Thyroid gland (tissue), 4 donors: ENCODE measurements at regions not wholly inside any gene's neighbourhood (a gene's known extent, or its start where the extent isn't known, plus 50 kb on each side); places are given as distances from the start of the nearest gene placed in this dataset.
"Not testable (repeated sequence)": the region's sequence is repeated elsewhere in the genome, so short reads cannot be mapped to it uniquely, and the experiment has no call there.

Source experiments
- POLR2A ChIP-seq, 2 donors: fragments of 450-650 bp; IDR thresholded peaks; one replicate each; pipeline ENCODE4 v1.6.1; 2017; ENCODE audit warnings: antibody characterized with exemption in 2 of 2, mild to moderate bottlenecking in 2 of 2, moderate library complexity in 1 of 2
- TF ChIP-seq, protein P1 (sequence below), 6 experiments: fragments of 200-600 bp in 3 of 6; fragments of 450-650 bp in 3 of 6; sonication (generic) in 3 of 6; IDR thresholded peaks; one replicate each; pipeline ENCODE4 v1.5.1; 2016 to 2019; ENCODE audit warnings: antibody characterized with exemption in 6 of 6, mild to moderate bottlenecking in 2 of 6, inconsistent platforms in 1 of 6, moderate library complexity in 1 of 6

DNA sequence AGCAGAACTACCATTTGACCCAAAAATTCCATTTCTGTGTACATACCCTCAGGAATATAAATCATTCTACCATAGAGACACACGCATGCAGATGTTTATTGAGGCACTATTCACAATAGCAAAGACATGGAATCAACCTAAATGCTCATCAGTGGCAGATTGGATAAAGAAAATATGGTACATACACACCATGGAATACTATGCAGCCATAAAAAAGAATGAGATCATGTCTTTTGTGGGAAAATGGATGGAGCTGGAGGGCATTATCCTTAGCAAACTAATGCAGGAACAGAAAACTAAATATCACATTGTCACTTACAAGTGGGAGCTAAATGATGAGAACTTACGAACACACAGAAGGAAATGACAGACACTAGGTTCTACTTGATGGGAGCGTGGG lies 112.3 kb downstream of the CAAP1 start:
- TF ChIP-seq, protein P1, sequence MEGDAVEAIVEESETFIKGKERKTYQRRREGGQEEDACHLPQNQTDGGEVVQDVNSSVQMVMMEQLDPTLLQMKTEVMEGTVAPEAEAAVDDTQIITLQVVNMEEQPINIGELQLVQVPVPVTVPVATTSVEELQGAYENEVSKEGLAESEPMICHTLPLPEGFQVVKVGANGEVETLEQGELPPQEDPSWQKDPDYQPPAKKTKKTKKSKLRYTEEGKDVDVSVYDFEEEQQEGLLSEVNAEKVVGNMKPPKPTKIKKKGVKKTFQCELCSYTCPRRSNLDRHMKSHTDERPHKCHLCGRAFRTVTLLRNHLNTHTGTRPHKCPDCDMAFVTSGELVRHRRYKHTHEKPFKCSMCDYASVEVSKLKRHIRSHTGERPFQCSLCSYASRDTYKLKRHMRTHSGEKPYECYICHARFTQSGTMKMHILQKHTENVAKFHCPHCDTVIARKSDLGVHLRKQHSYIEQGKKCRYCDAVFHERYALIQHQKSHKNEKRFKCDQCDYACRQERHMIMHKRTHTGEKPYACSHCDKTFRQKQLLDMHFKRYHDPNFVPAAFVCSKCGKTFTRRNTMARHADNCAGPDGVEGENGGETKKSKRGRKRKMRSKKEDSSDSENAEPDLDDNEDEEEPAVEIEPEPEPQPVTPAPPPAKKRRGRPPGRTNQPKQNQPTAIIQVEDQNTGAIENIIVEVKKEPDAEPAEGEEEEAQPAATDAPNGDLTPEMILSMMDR (IDR thresholded peaks at IDR 0.05), result not testable (repeated sequence)
- TF ChIP-seq POLR2A (IDR thresholded peaks at IDR 0.05), result not testable (repeated sequence)
